ENCODE measurements at regions not wholly inside any gene's neighbourhood (a gene's known extent, or its start where the extent isn't known, plus 50 kb on each side); places are given as distances from the start of the nearest gene placed in this dataset.

GRCh38 chr12:19687371-19687770 is 248.1 kb downstream of the AEBP2 start:
- no peak overlapping the region for H3K4me2 ChIP-seq (ENCODE audit: low read length)
- DNase-seq (ENCODE audit: low read depth, low spot score) (no peak), ATAC-seq (no peak)
- RAD21 ChIA-PET (ENCODE audit: low non-redundant PET in 1 of 2, low total read pairs in 2 of 2, uncharacterized antibody in 2 of 2, unreplicated experiment in 2 of 2), result no interaction called here
- no peak overlapping the region for H3K27ac ChIP-seq (ENCODE audit: low read depth, low read length)
- no peak for TF ChIP-seq TCF7L2 (IDR thresholded peaks at IDR 0.05; ENCODE audit: borderline replicate concordance, extremely low read depth, insufficient read depth, insufficient read length)
- TF ChIP-seq MAX (IDR thresholded peaks at IDR 0.05), result no peak
- no peak for TF ChIP-seq EGR1 (IDR thresholded peaks at IDR 0.05; ENCODE audit: low read depth)
- TF ChIP-seq CBX3 (IDR thresholded peaks at IDR 0.05; ENCODE audit: low read depth), result no peak
- TF ChIP-seq POLR2A (IDR thresholded peaks at IDR 0.05; ENCODE audit: borderline replicate concordance, extremely low read depth, insufficient read depth, insufficient read length), result no peak
- peak; percentile 23; the same call in 1 of the 2 replicates for TF ChIP-seq RAD21 (IDR thresholded peaks at IDR 0.05; ENCODE audit: low read depth)
- TF ChIP-seq POLR2AphosphoS5 (IDR thresholded peaks at IDR 0.05; ENCODE audit: low read depth, low read length), result no peak
- no peak for TF ChIP-seq FOSL1 (IDR thresholded peaks at IDR 0.05; ENCODE audit: low read depth)
- peaks cover 0 to 9% of the 10 kb centered on the region in 2 experiments; a peak in 1 of 4 replicates for H3K4me1 ChIP-seq (ENCODE audit: control insufficient read depth in 1 of 2, insufficient read depth in 2 of 2, low read length in 2 of 2)
- no peak overlapping the region for H2AFZ ChIP-seq (ENCODE audit: low read depth, low read length, poor library complexity, severe bottlenecking)
- CTCF ChIA-PET, result no interaction called here
- no peak overlapping the region for H3K9ac ChIP-seq (ENCODE audit: low read length)
- H3K9me2 ChIP-seq (ENCODE audit: insufficient read depth), result no peaks in the 10 kb centered on the region
- POLR2A ChIA-PET, result no interaction called here
- no peaks in the 10 kb centered on the region for H3K79me2 ChIP-seq (ENCODE audit: insufficient read depth, low read length)
- H3K36me3 ChIP-seq (ENCODE audit: control insufficient read depth in 1 of 2, insufficient read depth in 2 of 2, low read length in 2 of 2), result no peaks in the 10 kb centered on the region
- H3K27me3 ChIP-seq (ENCODE audit: insufficient read depth, low read length), result no peaks in the 10 kb centered on the region
- intact Hi-C loops (cut with micrococcal nuclease), result no loop called here
- H4K20me1 ChIP-seq (ENCODE audit: insufficient read depth), result no peaks in the 10 kb centered on the region
- no TSS peak for BruUV-seq (replicated peaks)
- H3K4me3 ChIP-seq (replicated peaks in 1 of 2; ENCODE audit: low read depth in 1 of 2, low read length in 2 of 2), result no peak overlapping the region
- no peaks in the 10 kb centered on the region for H3K9me3 ChIP-seq (ENCODE audit: control insufficient read depth in 1 of 2, insufficient read depth in 1 of 2, low read depth in 1 of 2, low read length in 2 of 2)

DNA sequence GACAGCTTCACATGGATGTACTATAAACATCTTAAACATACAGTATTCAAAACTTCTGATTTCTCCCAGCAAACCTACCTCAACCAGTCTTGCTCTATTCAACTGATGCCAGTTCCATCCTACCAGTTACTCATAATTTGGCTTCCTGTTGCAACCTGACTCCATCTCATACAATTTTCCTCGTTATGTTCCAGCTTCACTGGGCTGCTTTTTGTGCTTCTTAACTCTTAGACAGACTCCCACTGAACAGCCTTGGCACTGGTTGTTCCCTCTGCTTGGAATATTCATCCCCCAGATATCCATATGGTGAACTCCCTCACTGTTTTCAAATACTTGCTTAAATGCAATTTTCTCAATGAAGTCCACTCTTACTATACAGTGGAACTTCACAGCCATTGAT is 249.2 kb downstream of the AEBP2 start:
- H3K36me3 ChIP-seq (ENCODE audit: control insufficient read depth in 1 of 2, insufficient read depth in 2 of 2, low read length in 2 of 2), result no peaks in the 10 kb centered on the region
- DNase-seq (ENCODE audit: low read depth, low spot score), result no peak
- ChIA-PET POLR2A (no interaction called here), RAD21 (ENCODE audit: low non-redundant PET in 1 of 2, low total read pairs in 2 of 2, uncharacterized antibody in 2 of 2, unreplicated experiment in 2 of 2) (no interaction called here), CTCF (no interaction called here)
- no peaks in the 10 kb centered on the region for H4K20me1 ChIP-seq (ENCODE audit: insufficient read depth)
- BruUV-seq (replicated peaks), result no TSS peak
- H3K27me3 ChIP-seq (ENCODE audit: insufficient read depth, low read length), result no peaks in the 10 kb centered on the region
- TF ChIP-seq ATF3 (IDR thresholded peaks at IDR 0.05) (no peak), ZNF274 (IDR thresholded peaks at IDR 0.05; ENCODE audit: low read depth, low read length) (no peak), EGR1 (IDR thresholded peaks at IDR 0.05; ENCODE audit: low read depth) (no peak), EZH2phosphoT487 (IDR thresholded peaks at IDR 0.05; ENCODE audit: borderline replicate concordance) (no peak)
- H3K9ac ChIP-seq (ENCODE audit: low read length), result no peak overlapping the region
- H3K27ac ChIP-seq (ENCODE audit: low read depth, low read length), result no peak overlapping the region
- H3K9me3 ChIP-seq (ENCODE audit: control insufficient read depth in 1 of 2, insufficient read depth in 1 of 2, low read depth in 1 of 2, low read length in 2 of 2), result no peaks in the 10 kb centered on the region
- peaks cover 0 to 3% of the 10 kb centered on the region in 2 experiments; a peak in 1 of 4 replicates for H3K4me1 ChIP-seq (ENCODE audit: control insufficient read depth in 1 of 2, insufficient read depth in 2 of 2, low read length in 2 of 2)
- no peak overlapping the region for H2AFZ ChIP-seq (ENCODE audit: low read depth, low read length, poor library complexity, severe bottlenecking)
- intact Hi-C loops (cut with micrococcal nuclease), result no loop called here
- H3K4me3 ChIP-seq (replicated peaks in 1 of 2; ENCODE audit: low read depth in 1 of 2, low read length in 2 of 2), result no peak overlapping the region
- no peak overlapping the region for H3K4me2 ChIP-seq (ENCODE audit: low read length)
- no peak for ATAC-seq
- no peaks in the 10 kb centered on the region for H3K9me2 ChIP-seq (ENCODE audit: insufficient read depth)
- H3K79me2 ChIP-seq (ENCODE audit: insufficient read depth, low read length), result no peaks in the 10 kb centered on the region
